NCI-H2171 (cell line): ENCODE measurements at regions not wholly inside any gene's neighbourhood (a gene's known extent, or its start where the extent isn't known, plus 50 kb on each side); places are given as distances from the start of the nearest gene placed in this dataset.
"Not testable (repeated sequence)": the region's sequence is repeated elsewhere in the genome, so short reads cannot be mapped to it uniquely, and the experiment has no call there.

Source experiments
- DNase-seq: peaks from one replicate; lab custom pipeline; 2025; lab: John Stamatoyannopoulos, UW

DNA sequence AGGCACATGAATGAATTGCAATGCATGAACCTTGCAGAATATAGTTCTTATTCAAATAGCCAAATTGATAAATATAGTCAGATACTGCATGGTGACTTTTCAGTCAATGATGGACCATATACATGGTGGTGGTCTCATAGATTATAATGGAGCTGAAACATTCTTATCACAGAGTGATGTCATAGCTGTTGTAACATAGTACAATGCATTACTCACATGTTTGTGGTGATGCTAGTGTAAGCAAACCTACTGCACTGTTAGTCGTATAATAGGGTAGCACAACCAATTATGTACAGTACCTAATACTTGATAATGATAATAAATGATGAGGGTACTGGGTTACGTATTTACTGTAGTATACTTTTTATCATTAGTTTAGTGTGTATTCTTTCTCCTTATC, 280.3 kb downstream of the BCAT1 start:
- DNase-seq: no peak

DNA sequence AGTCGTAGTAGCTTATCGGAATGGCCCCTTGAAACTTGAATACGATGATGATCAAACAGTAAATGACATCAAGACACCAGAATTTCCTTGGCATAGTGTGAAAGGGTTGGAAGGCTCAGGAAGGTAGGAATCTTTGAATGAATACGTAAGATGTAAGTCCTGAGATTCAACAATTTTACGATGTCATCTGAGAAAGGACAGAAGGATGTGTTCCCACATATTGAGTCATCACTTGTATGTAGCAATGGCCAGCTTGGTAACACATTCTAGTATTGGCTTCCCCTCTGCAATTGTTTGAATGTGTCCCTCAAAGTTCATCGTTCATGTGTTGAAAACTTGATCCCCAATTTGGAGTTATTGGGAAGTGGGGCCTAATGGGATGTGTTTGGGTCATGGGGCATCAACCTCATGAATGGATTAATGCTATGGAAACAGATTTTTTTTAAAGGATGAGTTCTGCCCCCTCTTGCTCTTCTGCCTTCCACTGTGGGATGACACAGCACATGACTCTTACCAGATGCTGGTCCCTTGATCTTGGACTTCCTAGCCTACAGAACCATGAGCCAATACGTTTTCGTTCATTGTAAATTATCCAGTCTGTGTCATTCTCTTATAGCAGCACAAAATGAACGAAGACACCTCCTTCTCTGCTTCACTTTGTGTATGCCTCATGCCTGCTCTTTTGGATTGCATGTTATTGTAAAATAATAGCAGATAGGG, 284.6 kb downstream of the BCAT1 start:
- DNase-seq: no peak

DNA sequence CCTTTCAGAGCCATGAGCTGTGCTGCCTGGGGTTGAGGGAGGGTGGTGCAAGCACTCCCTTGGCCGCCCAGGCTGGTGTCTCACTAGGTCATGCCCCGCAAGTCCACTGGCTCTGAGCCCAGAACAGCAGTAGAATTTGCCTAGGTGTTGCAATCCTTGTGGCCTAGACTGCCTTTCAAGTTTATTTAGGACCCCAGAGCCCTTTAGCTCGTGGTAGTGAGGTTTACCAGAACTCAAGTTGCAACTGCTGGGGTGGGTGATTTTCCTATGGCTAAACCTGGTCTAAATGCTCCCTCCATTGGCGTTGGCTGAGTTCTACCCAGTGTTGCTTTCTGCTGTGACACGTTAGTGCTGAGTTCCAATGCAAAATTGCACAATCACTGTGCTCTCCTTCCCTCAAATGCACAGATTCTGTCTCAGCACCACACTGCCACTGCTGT, 287.2 kb downstream of the BCAT1 start:
- DNase-seq: no peak

DNA sequence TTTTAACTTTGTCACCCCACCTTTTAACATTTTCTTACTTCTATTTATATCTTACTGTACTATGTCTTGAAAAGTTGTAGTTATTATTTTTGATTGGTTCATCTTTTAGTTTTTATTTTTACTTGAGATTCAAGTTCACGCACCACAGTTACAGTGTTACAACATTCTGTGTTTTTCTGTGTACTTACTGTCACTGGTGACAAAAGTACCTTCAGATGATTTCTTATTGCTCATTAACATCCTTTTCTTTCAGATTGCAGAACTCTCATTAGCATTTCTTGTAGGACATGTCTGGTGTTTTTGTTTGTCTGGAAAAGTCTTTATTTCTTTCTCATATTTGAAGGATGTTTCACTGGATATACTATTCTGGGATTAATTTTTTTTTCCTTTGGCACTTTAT, 289.9 kb downstream of the BCAT1 start:
- DNase-seq: no peak

DNA sequence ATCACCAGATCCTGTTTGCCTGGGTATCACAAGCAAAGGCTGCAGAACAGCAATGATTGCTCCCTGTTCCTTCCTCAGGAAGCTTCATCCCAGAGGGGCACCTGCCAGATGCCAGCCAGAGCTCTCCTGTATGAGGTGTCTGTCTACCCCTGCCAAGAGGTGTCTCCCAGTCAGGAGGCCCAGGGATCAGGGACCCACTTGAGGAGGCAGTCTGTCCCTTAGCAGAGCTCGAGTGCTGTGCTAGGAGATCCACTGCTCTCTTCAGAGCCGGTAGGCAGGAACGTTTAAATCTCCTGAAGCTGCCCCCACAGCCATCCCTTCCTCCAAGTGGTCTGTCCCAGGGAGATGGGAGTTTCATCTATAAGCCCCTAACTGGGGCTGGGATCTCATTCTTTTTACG, 294.6 kb downstream of the BCAT1 start:
- not testable (repeated sequence) for DNase-seq

DNA sequence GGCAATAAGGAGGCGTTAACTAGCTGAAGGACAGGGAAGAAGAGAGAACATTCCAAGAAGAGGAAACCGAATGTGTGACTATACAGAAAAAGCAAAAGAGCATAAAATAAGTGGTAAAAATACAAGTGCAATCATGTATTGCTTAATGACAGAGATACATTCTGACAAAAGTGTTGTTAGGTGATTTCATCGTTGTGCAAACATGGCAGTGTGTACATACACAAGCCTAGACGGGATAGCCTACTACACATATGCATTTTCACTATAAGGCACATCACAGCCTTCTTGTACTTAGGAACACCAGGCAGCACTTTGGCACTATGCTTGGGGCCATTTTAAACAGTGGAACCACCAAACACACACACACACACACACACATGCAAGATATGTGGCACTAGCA, 299.3 kb downstream of the BCAT1 start:
- DNase-seq: no peak

DNA sequence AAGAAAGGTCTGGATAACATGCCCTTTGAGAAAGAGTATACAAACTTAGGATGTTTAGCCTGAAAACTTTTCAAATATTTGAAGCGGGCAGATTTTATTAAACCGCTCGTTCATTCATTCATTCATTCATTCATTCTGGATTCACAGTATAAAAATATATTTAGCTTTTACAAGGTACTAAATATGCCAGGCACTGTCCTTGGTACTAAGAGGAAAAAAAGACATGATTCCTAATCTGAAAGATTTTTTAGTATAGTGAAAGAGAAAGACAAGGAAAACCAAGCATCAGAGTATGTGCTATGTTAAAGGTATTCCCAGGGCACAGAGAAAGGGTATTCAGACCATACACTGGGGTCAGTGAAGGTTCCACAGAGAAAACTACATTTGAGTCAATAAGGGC, 299.7 kb downstream of the BCAT1 start:
- DNase-seq: no peak

DNA sequence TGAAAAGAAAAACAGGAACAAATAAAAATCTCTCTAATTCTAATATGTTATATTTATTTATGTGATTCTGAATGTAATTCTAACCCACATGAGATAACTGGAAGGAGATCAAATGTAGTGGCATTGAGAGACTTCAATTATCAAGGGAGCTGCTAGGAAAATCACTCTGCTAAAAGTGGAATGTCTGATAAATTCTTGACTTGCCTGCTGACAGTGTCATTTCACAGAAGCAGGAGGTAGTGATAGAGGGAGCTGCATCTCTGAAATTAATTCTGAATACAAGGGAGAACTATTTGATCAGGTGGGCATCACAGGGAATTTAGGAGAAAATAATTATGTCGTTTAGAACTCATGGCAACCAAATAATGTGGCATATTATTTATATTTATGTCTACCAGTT, 303.6 kb downstream of the BCAT1 start:
- no peak for DNase-seq

DNA sequence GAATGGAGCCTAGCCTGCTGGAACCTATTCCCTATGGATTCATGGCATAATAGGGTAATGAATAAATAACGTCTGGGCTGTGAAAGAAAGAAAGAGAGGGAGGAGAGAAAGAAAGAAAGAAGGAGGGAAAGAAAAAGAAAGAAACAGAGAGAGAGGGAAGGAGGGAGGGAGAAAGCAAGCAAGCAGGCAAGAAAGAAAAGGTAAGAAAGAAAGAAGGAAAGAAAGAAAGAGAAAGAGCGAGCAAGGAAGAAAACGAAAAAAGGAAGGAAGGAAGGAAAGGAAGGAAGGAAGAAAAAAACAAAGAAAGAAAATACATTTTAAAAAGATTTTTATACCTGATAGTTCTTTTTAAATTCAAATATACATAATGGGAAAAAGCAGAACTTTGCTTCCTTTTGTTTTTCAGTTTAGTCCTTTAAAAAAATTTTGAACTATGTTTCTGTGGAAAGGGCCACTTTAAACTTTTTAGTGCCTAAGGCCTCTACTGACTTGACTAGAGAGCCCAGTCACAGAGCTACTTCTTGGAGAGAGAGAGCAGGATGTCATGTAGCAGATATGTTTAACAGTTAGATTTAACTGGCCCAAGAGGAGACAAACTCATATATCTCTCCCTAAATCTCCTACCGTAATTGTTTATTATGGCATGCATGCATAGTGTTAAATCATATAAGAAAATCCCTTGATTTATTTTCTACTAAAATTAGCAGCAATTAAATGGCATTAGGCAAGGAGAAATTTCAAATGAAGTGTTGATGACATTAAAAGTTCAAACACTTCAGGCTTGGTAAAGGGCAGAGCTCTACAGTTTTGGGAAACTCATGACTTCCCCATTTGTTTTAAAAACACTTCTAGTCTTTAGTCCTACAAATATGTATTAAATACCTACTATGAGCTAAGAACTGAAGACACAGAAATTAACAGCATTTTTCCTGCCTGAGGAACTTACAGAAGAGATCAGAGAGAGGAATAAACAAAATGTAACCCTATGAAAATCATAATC, 305.5 kb downstream of the BCAT1 start:
- no peak for DNase-seq

DNA sequence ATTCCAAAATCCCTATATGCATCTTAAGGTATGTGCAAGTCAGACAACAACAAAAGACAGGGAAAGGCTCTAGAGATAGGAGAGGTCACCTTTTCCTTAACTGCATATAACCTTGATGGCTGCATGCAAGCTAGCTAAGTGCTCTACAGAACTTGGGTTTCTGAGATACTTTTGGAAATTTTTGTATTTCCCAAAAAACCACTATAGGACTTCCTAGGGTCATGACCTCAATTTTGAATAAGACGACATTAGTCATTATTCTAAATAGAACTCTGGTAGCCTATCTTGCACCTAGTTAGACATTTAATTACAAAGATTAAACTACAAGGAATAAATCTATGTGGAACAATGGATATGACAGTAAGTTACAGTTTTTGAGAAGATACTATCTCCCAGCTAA, 309.3 kb downstream of the BCAT1 start:
- DNase-seq: no peak

DNA sequence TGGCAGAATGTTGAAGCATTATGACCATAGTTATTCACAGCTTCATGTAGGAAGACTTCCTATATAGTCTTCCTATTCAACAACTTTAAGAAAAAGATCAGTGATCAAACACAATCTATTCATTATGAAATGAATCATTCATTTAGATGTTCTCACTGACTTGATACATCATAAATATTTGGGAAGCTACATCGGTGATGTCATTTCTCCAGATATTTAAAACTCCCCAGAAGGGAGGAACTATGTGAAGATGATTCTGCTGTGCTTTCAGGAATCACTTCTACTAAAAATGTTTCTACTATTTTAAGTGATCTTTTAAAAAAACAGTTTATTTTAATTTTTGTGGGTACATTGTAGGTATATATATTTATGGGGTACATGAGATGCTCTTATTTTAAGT, 316.4 kb downstream of the BCAT1 start:
- DNase-seq: no peak

DNA sequence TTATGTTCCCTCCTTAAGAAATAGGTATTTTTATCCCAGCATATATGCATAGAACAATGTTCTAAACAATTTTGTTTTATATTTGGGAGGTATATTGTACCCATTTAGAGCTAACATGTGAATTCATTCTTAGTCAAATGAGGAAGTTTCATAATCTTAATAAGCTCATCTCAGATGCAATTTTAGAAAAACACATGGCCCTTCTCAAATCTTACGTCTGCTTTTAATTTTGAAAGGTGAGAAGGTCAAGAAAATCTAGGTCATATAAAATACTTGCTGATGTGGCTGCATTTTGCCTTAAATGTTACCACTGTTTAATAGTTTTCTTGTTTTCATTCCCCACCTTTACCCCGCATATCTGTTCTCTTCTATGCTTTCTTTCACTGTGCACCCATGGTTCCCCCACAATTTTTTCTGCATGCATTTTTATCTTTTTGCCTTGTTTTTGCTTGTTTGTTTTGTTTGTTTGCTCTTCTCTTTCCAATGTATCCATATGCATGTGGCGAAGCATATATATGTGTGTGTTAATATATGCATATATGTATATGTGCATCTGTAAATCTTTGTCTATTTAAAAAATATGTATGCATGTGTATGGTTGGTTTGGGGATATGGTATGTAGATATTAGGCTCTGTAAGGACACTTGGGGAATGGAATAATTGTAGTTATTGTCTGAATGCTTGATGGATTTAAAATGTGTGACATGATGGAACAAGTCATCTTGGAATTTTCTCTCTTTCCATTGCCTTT, 317.1 kb downstream of the BCAT1 start:
- DNase-seq: no peak

DNA sequence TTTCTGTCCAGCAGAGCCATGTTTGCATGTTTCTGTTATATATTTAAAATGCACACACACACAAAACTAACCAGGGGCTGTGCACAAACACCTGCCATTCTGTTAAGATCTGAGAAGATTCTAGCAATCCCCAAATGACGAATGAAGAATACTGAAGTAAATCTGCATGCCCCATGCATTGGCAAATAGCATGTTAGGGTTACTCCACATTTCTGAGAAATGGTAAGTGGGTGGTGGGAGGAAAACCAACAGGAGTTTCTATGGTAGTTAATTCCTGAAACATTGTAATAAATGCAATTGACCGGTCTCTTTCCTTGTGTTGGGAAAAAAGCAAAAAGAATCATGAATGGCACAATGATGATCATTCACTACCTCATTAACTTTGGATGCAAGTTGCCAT, 318.0 kb downstream of the BCAT1 start:
- DNase-seq: no peak

DNA sequence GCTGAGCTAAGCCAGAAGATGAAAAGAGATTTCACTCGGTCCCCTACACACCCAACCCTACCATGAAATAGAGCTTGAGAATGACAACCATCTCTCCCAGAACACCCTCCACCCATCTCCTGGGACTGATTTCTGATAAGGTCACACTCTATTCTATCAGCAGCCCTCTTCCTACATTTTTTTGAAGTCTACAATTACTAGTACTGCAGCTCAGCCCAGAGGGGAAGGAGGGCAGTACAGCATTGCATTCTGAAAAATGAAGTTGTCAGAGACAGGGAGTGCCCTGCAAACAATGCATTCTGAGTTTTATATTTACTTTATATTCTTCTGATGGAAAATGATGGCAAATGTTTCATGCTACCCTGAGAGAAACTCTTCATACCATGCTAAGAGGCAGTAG, 318.5 kb downstream of the BCAT1 start:
- DNase-seq: no peak

DNA sequence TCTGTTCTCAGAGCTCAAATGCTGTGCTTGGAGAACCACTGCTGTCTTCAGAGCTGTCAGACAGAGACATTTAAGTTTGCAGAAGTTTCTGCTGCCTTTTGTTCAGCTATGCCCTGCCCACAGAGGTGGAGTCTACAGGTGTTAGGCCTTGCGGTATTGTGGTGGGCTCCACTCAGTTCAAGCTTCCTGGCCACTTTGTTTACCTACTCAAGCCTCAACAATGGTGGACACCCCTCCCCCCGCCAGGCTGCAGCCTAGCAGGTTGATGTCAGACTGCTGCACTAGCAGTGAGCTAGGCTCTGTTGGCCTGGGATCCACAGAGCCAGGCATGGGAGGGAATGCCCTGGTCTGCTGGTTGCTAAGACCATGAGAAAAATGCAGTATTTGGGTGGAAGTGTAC, 323.8 kb downstream of the BCAT1 start:
- no peak for DNase-seq

DNA sequence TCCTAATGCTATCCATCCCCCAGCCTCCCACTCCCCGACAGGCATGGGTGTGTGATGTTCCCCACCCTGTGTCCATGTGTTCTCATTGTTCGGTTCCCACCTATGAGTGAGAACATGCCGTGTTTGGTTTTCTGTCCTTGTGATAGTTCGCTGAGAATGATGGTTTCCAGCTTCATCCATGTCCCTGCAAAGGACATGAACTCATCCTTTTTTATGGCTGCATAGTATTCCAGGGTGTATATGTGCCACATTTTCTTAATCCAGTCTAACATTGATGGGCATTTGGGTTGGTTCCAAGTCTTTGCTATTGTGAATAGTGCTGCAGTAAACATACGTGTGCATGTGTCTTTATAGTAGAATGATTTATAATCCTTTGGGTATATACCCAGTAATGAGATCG, 328.9 kb downstream of the BCAT1 start:
- DNase-seq: not testable (repeated sequence)

DNA sequence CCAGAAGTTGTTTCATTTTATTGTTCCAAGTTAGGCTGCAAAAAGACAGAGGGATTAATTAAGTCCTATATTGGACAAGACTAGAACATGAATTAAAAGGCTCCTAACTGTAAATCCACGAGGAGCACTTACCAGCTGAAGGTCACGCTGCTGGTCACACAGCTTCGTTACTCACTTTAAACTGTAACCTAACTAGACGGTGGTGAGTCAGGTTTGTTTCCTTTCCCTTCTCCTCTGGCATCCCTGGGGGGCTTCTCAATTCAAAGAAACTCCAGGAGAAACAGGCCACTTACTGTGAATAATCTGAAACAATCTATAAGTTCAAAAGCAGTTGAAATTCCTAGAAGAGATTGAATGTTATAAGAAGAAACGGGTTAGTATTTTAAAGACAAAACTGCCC, 331.4 kb downstream of the BCAT1 start:
- DNase-seq: no peak

DNA sequence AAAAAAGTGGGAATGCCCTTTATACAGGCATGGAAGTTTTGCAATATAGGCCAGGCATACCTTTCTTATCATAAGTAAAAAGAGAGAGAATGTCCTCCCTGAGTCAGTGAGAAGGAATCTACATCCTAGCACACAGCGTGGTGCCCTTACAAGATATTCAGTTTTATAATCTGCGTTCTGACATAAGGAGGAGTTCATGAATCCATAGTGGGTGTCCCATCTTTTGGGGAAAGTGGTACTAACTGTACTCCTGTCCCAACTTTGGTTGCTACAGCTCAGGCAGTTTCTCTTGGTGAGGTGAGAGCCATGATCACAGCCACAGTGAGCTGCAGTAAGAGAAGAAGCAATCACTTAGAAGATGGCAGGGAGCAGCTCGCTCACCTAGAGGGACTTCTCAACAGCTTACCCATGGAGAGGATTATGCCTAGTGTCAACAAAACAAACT, 332.9 kb downstream of the BCAT1 start:
- DNase-seq: no peak

DNA sequence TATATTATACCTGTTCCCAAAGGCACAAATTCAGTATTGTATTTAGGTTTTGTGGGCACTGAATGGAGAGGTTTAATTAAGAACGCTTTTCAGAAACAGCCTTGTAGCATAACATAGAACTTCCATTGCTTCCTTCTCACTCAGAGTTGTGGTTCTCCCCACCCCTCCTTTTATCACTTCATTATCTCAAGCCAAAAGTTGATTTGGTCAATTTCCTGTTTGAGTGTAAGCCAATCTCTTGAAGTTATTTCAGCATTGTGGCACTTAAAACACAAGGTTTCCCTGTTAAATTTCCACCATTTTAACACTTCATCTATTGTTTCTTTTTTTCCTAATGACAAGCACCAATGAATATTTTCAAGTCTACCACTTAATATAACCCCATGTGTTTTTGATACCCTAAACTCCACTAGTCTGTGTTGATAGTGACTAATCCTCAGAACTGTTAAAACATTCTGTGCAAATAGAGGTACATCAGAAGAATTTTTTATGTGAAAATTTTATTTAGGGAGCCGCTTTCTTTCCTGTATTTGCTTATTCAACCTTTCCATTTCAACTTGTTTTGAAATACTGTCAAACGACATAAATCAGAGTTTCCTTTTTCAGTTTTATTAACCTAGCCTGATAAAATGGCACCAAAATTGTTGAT, 340.1 kb downstream of the BCAT1 start:
- no peak for DNase-seq

DNA sequence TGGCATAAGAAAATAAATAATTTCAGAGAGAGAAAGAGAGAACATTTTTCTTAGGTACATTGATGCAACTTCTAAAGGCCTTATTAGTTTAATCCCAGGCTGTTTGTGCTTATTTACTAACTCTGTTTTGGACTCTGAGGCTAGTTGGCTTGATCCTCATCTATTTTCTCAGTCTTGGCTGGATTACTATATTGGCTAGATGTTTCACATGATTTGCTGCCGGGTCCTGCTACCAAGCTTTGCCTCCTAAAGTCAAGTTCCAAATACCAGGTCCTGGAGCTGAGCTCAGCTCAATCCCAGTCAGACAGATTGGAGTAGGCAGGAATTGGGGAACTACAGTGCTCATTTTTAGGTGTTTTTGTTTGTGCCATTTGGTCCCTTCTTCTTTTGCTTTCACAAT, 340.8 kb downstream of the BCAT1 start:
- no peak for DNase-seq

DNA sequence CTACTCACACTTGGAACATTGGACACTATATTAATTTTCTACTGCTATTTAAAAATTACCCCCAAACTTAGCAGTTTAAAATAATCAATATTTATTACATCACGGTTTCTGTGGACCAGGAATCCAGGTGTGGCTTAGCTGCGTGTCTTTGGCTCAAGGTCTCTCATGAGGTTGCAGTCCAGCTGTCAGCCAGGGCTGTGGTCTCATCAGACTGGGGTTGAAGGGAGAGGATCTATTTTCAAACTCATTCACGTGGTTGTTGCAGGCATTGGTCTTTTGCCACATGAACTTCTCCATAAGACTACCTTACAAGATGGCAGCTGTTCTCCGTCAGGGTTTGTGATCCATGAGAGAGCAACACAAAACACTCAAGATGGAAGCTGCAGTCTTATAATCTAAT, 343.0 kb downstream of the BCAT1 start:
- no peak for DNase-seq

DNA sequence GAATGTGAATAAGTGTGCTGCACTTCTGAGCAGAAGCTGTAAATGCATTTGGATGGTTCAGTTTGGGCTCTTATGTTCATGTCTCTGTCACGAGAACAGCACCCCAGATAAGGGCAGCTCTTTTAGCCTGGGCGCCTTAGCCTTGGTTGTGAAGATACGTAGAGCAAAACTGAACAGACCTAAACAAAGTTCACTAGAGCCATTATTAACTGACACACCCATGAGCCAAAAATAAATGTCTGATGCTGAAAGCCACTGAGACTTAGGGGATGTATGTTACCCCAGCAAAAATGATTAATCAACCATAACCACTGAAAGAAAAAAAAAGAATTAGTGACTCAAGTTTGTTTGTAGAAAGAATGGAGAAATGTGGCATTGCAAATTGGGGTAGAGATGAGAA, 343.4 kb downstream of the BCAT1 start:
- DNase-seq: no peak
